ENCODE measurements at regions not wholly inside any gene's neighbourhood (a gene's known extent, or its start where the extent isn't known, plus 50 kb on each side); places are given as distances from the start of the nearest gene placed in this dataset.

DNA sequence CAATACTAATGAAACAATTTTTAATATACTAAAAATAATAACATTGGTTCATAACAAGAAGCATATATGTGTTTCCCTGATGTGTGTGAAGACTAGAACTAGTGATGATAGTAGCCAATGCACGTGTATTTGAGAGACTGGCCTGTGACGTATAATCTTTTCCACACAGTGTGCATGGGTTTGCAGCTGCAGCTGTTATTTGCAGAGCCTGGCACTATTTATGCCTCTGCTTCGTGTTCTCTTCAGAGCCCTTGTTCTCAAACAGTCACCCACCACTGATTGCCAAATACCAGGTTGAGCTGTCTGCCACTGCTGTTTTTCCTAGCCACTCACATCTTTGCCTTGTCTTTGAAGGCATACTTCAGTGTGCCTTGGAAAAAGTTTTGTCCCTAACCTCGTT, 531.7 kb downstream of the ETV1 start:
- H3K27ac ChIP-seq: no peak overlapping the region
- TF ChIP-seq ZFX (IDR thresholded peaks at IDR 0.05; ENCODE audit: borderline replicate concordance) (no peak), CTCF (IDR thresholded peaks at IDR 0.05) (no peak)

- no peak overlapping the region for H3K27ac ChIP-seq
- TF ChIP-seq ZFX (IDR thresholded peaks at IDR 0.05; ENCODE audit: borderline replicate concordance) (no peak), CTCF (IDR thresholded peaks at IDR 0.05) (no peak)
Observed at GRCh38 chr7:13466874-13467547, 522.5 kb downstream of the ETV1 start.

GRCh38 chr7:13476881-13477444, 512.5 kb downstream of the ETV1 start:
- TF ChIP-seq ZFX (IDR thresholded peaks at IDR 0.05; ENCODE audit: borderline replicate concordance) (no peak), CTCF (IDR thresholded peaks at IDR 0.05) (peak; percentile 35)
- H3K27ac ChIP-seq: no peak overlapping the region

DNA sequence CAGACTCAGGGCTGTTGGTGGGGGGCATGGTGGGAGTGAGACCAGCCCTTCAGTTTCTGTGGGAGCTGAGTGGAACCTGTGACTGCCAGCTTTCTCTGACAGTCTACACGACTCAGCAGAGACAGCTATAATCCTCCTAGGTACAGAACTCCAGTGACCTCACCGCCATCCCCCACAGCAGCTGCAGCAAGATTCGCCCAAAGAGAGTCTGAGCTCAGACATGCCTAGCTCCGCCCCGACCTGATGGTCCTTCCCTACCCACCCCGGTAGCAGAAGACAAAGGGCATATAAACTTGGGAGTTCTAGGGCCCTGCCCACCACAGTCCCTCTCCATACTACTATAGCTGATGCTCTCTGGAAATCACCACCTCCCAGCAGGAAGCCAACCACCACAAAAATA, 500.1 kb downstream of the ETV1 start:
- TF ChIP-seq ZFX (IDR thresholded peaks at IDR 0.05; ENCODE audit: borderline replicate concordance) (no peak), CTCF (IDR thresholded peaks at IDR 0.05) (no peak)
- no peak overlapping the region for H3K27ac ChIP-seq

DNA sequence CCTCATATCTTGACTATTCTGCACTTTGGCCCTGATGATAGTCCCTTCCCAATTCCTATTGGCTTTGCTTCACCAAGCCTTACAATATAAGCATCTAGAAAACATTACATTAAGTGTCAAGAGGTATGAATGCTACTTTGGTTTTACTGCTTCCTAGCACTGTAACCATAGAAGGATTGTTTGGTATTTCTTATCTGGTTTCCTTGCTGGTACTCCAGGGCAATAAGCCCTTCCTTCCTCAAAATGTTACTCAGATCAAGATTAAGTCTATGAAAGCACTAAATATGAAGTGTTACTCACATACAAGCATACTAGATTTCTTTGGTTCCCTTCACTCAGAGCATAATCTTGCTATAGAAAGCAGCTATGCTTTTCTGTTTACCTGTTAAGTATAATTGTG, 492.5 kb downstream of the ETV1 start:
- no peak for TF ChIP-seq ZFX (IDR thresholded peaks at IDR 0.05; ENCODE audit: borderline replicate concordance)
- no peak for TF ChIP-seq CTCF (IDR thresholded peaks at IDR 0.05)
- no peak overlapping the region for H3K27ac ChIP-seq

DNA sequence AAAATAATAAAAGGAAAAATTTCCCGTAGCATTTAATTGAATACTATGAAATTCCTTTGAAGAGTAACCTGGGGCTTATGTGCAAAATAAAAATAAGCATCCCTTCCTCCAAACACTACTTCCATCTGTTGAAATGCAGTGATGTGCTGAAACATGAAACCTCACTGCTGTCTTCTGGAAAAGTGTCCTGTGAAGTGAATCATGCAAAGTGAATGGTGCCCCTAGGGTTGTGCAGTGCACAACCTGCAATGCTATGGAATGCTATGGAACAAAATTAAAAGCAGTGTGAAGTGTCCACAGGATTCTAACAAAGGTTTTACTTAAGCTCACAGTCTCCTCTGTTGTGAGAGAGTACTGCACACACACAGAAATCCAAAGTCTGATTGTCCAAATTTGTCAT, 480.9 kb downstream of the ETV1 start:
- H3K27ac ChIP-seq: no peak overlapping the region
- TF ChIP-seq ZFX (IDR thresholded peaks at IDR 0.05; ENCODE audit: borderline replicate concordance) (no peak), CTCF (IDR thresholded peaks at IDR 0.05) (no peak)

DNA sequence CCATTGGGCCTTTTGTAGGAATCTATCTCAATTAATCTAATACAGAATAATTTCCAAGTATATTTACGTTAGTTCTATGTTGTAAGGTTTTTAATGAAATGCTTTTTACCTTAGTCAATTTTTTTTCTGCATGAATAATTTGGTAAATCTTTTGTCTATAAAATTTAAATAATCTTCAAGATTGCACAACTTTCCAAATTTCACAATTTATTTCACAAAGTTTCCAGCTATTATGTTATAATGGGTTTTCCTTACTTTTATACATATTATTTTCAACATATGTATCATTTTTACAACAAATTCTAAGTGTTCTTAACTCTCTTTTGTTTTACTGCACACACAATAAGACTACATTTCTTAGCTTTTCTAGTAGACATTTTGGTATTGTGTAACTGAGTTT, 470.7 kb downstream of the ETV1 start:
- no peak for TF ChIP-seq CTCF (IDR thresholded peaks at IDR 0.05)
- TF ChIP-seq ZFX (IDR thresholded peaks at IDR 0.05; ENCODE audit: borderline replicate concordance): no peak
- no peak overlapping the region for H3K27ac ChIP-seq

Data from 22Rv1 (cell line).